ENCODE measurements at regions not wholly inside any gene's neighbourhood (a gene's known extent, or its start where the extent isn't known, plus 50 kb on each side); places are given as distances from the start of the nearest gene placed in this dataset.
A peak's percentile ranks its signal among the peaks of the same experiment; 100 is the strongest.

- TF ChIP-seq CTCF (IDR thresholded peaks at IDR 0.05; ENCODE audit: poor library complexity, severe bottlenecking) = no peak
- Histone ChIP-seq H3K27ac (ENCODE audit: poor library complexity, severe bottlenecking) (no peak overlapping the region), H3K27me3 (ENCODE audit: insufficient read depth, poor library complexity, severe bottlenecking) (no peaks in the 10 kb centered on the region), H3K4me1 (ENCODE audit: insufficient read depth, poor library complexity, severe bottlenecking) (no peaks in the 10 kb centered on the region), H3K9me3 (ENCODE audit: severe bottlenecking) (no peaks in the 10 kb centered on the region), H3K4me3 (ENCODE audit: severe bottlenecking) (no peak overlapping the region), H3K36me3 (ENCODE audit: low read depth) (no peaks in the 10 kb centered on the region)
- DNase-seq (ENCODE audit: low spot score) (no peak), ATAC-seq (ENCODE audit: low read depth) (no peak)
Measured at GRCh38 chr15:66625531-66625930, 59.7 kb upstream of the LCTL start.

GRCh38 chr15:66625974-66626373 is 60.2 kb upstream of the LCTL start:
- ATAC-seq (ENCODE audit: low read depth) (peak; percentile 35; the same call in 1 of the 3 replicates), DNase-seq (ENCODE audit: low spot score) (no peak)
- Histone ChIP-seq H3K4me1 (ENCODE audit: insufficient read depth, poor library complexity, severe bottlenecking) (no peaks in the 10 kb centered on the region), H3K27me3 (ENCODE audit: insufficient read depth, poor library complexity, severe bottlenecking) (no peaks in the 10 kb centered on the region), H3K4me3 (ENCODE audit: severe bottlenecking) (no peak overlapping the region), H3K27ac (ENCODE audit: poor library complexity, severe bottlenecking) (no peak overlapping the region), H3K36me3 (ENCODE audit: low read depth) (no peaks in the 10 kb centered on the region), H3K9me3 (ENCODE audit: severe bottlenecking) (no peaks in the 10 kb centered on the region)
- TF ChIP-seq CTCF (IDR thresholded peaks at IDR 0.05; ENCODE audit: poor library complexity, severe bottlenecking) = no peak

- no peaks in the 10 kb centered on the region for H3K4me1 ChIP-seq (ENCODE audit: insufficient read depth, poor library complexity, severe bottlenecking)
- no peaks in the 10 kb centered on the region for H3K36me3 ChIP-seq (ENCODE audit: low read depth)
- ATAC-seq (ENCODE audit: low read depth) (no peak), DNase-seq (ENCODE audit: low spot score) (no peak)
- no peaks in the 10 kb centered on the region for H3K9me3 ChIP-seq (ENCODE audit: severe bottlenecking)
- TF ChIP-seq CTCF (IDR thresholded peaks at IDR 0.05; ENCODE audit: poor library complexity, severe bottlenecking) = no peak
- H3K4me3 ChIP-seq (ENCODE audit: severe bottlenecking) = no peak overlapping the region
- no peak overlapping the region for H3K27ac ChIP-seq (ENCODE audit: poor library complexity, severe bottlenecking)
- no peaks in the 10 kb centered on the region for H3K27me3 ChIP-seq (ENCODE audit: insufficient read depth, poor library complexity, severe bottlenecking)
Measured at GRCh38 chr15:66628976-66629723, 63.4 kb upstream of the LCTL start.

- Histone ChIP-seq H3K9me3 (ENCODE audit: severe bottlenecking) (no peaks in the 10 kb centered on the region), H3K36me3 (ENCODE audit: low read depth) (no peaks in the 10 kb centered on the region), H3K27ac (ENCODE audit: poor library complexity, severe bottlenecking) (no peak overlapping the region), H3K4me1 (ENCODE audit: insufficient read depth, poor library complexity, severe bottlenecking) (no peaks in the 10 kb centered on the region), H3K4me3 (ENCODE audit: severe bottlenecking) (no peak overlapping the region), H3K27me3 (ENCODE audit: insufficient read depth, poor library complexity, severe bottlenecking) (no peaks in the 10 kb centered on the region)
- no peak for TF ChIP-seq CTCF (IDR thresholded peaks at IDR 0.05; ENCODE audit: poor library complexity, severe bottlenecking)
- no peak for DNase-seq (ENCODE audit: low spot score)
- no peak for ATAC-seq (ENCODE audit: low read depth)
Measured at GRCh38 chr15:66629817-66630576, 64.2 kb upstream of the LCTL start.

All from RWPE2 (cell line).